ENCODE measurements at regions not wholly inside any gene's neighbourhood (a gene's known extent, or its start where the extent isn't known, plus 50 kb on each side); places are given as distances from the start of the nearest gene placed in this dataset. TPM values are rescaled to one million over a fixed set of nuclear protein-coding genes. Genes with fewer than 3 reads are reported as not detected.

Small RNA genes in the stretch of these regions (small RNA-seq; reads per million reads assigned to genes)
- gene RF00096 (ENCODE audit: insufficient read depth) = not detected

Data from H1 (cell line).